GM21619 (cell line): ENCODE measurements at regions not wholly inside any gene's neighbourhood (a gene's known extent, or its start where the extent isn't known, plus 50 kb on each side); places are given as distances from the start of the nearest gene placed in this dataset.

Source experiments
- ATAC-seq: cut with Tn5 transposase; IDR thresholded peaks from one replicate; pipeline ENCODE4 v1.9.1; 2021; ENCODE audit not compliant: unreplicated experiment

DNA sequence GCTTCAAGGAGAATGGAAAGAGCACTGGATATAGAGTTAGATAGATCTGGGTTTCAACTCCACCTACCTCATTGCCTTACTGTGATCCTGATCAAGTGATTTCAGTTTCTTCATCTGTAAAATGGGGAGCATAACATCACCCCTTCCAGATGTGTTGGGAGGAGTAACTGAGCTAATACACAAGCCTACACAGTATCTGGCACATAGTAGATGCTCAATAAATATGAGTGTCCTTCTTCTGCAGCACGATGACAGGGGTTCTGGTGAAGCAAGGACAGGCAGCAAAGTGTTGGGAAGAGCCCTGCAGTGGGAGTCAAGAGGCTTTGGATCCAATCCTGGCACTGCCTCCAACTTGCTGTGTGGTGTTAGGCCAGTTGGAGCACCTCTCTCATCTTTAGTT lies 270.0 kb downstream of the UACA start:
- ATAC-seq: no peak

DNA sequence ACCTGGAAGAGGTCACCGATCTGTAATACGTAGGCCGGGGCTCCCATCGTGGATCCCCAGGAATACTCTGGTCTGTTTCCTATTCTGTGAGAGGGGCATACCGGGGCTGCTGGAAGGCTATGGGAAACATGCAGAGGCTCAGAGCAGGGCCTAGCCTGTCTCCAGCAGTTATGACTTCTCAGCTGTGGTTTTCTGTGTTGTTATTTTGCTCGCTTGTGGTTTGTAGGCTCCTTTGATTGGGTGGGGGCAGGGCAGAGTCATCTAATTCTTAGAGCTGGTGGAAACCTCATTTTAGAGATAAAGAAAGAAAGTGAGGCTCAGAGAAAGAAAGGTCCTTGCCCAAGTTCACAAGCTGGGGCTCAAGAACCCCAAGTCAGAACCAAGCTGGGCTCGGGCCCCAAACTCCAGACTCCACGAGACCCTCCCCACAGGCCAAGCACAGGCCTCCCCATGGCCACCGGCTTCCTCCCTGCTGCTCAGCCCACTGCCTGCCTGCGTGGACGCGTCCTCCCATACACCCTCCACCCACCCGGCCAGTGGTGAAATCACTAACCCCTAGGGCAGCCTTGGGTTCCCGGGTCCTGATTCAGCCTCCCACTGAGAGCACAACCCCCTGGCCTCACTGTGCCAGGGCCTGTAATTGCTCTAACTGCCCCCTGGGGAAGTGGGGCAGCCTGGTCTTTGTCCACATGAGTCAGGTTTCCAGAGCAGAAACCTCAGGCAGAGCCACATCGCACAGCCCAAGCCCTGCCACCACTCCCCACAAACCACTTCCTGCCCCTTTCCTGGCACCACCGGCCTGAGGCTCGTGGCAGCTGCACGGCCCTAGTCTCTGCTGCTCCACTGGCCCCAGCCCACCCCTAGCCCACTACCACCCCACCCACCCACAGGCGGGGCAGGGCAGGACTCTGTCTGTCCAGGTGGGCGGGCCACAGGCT lies 270.8 kb downstream of the UACA start:
- peak; percentile 42 for ATAC-seq

DNA sequence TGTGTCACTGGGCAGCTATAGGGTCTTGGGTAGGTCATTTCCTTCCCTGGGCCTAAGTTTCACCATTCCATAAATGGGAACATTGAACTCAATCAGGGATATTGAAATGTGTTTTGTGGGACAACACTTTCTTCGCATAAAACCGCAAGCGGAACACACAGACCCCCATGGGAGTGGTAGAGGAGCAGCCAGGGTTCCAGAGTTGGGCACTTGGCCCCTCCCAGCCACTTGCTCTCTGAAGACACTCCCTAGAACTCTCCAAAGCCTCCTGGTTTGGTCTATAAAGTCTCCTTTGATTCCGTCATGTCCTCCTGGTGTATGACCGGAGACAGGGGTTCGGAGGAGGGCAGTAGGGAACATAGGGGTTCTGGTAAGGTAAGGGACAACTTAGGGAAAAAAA lies 271.7 kb downstream of the UACA start:
- no peak for ATAC-seq

DNA sequence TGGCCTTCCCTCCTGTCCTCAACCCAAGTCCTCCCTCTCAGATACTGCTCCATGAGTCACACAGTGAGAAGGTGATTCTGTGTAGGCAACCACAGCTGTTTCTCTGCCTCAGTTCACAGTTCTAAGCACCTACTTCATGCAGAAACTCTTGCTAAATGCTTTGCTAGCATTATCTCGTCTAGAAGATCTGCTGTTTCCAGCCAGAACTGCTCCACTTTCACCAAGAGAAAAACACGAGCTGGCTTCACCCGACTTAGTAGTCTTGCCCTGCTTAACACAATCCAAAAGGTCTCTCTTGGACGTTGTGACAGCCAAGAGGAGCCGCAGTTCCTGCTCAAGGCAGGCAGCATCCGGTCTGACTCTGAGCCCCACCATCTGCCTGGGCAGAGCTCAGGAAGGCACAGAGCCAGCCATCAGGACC lies 272.1 kb downstream of the UACA start:
- ATAC-seq: no peak

DNA sequence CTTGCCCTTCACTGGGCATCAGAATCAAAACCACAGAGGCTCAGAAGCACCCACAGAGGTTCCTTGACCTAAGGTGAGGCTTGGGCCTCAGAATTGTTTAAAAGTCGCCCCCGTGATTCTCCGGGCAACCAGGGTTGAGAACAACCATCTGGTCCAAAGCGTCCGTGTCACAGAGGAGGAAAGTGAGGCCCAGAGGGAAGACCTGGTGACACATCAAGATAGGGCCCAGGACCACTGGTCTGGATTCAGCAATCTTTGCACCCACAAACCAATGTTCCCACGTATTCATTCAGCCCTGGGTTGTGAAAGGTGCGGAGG lies 272.6 kb downstream of the UACA start:
- ATAC-seq: no peak

DNA sequence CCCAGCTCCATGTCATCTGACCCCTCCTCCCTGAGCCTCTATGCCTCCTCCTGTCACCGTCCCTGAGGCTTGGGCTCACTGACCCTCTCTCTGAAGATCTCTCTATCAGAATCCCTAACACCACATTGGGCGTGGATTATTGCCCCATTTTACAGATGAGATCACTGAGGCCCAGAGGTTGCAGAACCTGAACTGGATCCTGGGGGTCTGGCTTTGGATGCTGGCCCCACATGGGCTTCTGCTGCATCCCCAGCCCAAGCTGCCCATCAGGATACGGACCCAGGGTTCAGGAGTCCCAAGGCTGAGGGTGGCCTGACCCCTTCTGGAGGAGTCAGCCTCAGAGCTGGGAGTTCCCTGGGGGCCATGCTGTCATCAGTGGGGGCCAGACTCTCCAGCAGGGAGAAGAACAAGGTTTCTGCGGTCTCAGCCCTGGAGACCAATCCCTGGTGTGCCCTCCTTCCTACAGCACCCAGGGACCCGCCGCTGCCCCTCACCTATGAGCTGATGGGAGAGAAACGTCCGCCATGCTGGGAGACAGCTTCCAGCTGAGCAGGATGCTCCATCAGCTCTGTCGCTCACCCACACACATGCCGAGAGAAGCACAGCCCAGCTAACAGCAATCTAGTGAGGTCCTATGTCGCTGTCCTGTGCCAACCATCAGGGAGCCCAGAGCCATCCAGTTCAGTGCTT lies 273.1 kb downstream of the UACA start:
- no peak for ATAC-seq

DNA sequence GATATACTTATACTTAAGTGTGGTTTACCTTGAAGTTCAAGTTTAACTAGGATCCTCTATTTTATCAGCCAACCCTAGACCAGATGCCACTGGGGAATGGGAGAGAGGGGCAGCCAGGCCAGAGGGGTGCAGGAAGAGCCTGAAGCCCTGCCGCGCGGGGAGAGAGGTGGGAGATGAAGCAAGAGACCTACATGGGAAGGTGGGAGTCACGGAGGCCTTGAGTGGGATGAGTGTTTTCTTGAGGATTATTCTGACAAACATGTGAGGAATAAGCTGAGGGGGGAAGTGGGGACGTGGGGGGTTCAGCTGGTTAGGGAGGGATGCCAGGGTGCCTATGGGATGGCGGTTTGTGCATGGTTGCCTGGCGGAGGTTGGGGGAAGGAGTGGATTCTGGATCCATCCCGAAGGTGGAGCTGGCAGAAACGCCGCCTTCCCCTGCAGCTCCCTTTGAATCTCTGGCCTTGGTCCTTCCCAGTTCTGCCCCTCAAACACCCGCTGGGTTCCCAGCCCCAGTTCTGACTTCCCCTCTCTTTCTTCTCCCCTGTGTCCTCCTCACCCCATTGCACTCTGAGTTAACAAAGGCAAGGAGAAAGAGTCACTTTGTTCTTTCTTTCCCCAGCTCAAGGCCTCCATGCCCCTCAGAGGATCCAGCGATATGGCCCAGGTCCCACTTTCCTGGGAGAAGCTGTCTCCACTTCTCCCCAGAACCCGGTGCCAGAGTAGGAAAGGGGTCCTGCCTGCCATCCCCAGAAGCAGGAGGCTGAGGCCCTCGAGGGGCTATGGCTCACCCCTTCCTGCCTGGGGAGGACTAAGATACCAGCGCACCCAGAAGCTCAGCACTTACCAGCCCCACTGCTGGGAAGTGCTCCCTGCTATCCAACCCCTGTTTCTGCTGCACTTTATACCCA lies 274.2 kb downstream of the UACA start:
- ATAC-seq: no peak

DNA sequence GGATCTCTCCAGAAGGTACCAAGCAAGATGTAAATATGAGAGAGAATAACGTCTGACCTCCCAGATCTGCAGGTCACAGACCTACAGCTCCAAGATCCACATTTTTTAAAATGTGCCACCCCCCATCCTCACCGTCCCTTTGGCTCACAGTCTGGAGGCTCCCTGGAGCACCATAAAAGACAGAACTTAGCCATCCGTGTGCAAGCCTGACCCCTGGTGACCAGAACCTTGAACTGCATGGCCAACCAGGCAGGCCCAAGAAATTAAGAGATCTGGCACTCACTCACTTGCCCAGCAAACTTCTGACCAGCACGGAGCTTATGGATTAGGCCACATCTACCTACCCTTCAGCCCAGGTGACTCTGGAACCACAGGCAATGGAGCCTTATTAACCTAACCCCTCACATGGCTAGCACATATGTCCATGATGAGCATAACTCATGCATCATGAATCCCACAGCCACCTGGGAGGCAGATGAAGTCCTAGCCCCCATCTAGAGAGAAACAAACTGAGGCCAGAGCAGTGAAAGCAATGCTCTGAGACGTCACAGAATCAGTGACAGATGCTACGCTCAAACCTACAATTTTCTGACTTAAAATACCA lies 275.3 kb downstream of the UACA start:
- ATAC-seq: no peak

DNA sequence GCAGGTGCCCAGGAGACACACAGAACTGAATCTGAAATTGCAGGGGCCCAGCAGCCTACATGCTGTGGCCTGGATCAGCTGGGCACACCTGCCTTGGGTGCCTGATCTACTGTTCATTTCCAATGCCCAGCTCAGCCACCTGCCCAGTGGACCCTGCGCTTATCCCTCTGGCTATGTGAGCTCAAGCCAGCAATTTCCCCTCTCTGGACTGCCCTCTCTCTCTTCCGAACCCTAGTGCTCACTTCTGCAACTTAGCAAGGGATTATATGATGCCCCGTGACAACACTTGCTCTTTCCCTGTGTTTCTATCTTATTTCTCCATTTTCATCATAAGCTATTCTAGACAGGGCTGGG lies 276.0 kb downstream of the UACA start:
- ATAC-seq: no peak

DNA sequence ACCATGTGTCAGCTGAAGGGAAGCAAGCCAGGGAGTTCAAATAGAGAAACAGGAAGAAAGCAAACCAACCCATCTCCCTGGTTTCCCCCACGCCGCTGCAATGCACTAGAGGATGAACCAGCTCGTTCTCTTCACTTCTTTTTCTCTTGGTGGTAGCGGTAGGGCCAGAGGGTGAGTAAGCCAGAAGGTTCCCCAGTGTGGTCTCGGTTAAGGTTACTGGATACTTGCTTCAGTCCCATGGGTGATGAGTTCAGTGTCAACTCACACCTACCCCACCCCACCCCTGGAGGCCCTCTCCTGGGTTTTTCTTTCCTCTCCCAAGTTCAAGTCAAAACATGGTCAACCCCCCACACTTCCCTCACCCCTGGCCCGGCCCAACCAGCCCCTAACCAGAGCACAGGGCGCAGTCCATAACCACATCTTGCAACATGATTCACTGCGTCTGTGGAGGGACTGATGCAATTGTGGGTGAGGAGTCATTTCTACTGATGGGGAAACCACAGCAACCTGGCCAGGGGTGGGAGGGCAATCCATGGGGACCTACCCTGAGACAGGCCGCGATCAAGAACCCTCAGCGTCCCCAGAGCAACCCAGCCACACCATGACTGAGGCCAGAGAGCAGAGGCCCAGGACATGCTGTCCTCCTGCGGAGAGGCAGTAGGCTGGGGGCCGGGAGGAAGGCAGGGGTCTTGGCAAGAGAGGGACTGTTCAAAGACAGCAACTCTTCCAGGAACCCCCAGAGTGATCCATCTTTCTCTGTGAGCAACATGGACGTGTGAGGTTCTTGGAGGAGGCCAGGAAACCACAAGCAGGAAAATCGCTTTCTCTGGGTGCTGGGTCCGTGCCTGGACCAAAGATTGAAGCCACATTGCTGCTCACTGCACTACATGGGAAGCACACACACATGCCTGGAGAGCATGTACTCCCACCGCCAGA lies 276.6 kb downstream of the UACA start:
- ATAC-seq: peak; percentile 60

DNA sequence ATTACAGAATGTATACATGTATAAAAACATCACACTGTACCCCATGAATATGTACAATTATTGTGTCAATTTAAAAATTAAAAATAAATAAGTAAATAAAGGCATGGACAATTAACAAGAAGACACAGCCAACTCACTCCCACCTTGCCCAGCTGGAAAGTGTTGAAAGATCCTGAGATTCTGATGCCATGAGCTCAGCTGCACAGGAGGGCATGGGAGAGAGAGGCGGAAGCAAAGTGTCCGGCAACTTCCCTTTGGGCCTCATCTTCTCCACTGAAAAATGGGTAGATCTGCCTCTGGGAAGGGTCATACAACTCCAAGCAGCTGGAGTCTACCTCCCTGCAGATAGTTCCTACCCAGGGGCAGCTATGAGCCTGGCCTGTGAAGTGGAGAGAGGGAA lies 277.3 kb downstream of the UACA start:
- no peak for ATAC-seq

DNA sequence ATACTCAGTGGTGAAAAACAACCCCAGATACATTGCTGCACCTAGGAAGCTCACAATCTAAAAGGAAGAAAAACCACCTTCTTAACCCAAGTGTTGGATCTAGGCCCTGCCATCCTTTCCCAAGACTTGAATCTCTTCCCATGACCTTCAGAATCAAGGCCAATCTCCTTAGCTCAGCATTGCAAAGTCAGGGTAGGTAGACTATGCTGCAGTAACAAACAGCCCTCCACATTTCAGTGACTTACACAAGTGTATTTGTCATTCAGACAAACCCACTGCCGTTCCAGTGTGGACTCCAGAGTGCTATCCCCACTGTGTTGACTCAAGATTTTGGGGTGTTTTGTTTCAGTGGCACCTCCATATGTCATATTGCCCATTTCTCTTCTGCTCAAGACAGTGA lies 278.4 kb downstream of the UACA start:
- ATAC-seq: no peak

DNA sequence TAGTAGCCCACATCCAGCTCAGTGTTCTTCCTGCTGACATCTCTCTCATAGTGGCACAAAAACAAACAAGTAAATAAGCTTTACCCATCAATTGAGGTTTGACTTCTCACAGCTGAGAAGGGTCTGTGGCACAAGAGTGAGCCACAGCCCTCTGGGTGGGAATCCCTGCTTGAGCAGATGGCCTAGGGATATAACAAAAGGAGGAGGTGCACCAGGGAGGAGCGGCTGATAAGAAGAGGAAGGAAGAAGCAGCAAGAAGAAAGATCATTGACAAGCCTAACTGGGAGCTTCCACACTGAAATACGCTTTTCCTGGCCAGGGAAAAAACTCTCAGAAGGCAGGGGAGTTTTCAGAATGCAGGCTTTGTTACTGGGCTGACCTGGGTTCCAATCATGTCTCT lies 279.8 kb downstream of the UACA start:
- ATAC-seq: no peak

DNA sequence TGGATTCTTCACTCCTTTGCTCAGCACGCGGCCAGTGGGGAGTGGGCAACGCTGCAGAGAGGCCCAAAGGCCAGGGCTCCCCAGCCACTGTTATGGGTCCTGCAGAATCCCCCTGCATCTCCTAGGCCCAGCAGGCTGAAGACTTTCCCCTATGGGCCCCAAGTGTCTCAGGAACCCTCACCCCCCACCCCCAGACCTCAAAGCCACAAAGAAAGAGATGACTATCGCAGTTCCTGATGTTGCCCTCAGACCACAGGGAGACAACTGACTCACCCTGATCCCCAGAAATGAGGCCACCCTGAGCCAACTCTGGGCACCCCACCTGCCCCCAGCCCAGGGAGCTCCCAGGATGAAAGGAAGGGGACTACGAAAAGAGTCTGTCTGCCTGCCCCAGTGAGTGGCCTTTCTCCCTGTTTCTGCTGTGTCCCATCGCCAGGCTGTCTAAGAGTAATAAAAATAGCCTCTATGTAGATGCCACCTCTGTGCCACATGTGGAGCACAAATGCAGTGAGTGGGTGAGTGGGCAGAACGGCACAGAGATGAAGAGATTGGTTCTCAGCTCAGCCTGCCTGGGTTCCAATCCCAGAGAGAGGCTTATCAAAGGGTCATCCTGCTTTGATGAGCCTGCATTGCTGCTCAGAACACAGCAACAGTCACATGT lies 283.0 kb downstream of the UACA start:
- ATAC-seq: no peak

DNA sequence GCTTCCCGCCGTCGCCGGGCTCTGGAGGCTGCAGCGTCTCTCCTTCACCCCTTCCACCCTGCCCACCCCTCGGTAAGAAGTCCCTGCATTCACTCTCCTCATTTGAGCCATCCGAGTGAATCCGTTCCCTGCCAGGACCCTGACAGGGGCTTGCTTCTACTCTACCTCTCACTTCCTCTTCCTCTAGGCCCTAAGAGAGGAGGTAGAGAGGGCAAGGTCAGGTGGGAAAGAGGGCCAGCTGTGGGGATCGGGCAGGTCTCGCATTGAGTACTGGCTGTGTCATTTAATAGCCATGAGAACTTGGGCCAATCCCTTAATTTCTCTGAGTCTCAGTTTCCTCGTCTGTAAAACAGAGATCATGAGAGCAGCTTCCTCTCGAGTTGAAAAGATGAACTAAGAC lies 283.6 kb downstream of the UACA start:
- ATAC-seq: no peak

DNA sequence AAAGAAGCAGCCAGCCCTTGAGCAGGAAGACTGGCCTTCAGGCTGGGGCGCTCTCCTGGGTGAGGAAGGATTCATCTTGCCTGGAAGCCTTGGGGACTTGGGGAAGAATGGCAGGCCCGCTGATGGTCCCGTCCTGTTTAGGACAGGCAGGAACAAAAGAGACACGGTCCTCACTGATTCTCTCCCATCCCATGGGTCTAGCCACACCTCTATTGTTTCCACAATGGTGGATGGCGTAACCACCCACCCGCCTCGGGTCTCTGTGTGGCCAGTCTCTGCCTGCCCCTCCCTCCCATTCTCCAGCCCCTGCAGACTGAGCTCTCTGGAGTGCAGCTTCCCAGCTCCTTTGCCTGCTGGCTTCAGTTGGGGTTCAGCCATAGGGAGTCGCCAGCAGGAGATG lies 284.3 kb downstream of the UACA start:
- ATAC-seq: no peak

DNA sequence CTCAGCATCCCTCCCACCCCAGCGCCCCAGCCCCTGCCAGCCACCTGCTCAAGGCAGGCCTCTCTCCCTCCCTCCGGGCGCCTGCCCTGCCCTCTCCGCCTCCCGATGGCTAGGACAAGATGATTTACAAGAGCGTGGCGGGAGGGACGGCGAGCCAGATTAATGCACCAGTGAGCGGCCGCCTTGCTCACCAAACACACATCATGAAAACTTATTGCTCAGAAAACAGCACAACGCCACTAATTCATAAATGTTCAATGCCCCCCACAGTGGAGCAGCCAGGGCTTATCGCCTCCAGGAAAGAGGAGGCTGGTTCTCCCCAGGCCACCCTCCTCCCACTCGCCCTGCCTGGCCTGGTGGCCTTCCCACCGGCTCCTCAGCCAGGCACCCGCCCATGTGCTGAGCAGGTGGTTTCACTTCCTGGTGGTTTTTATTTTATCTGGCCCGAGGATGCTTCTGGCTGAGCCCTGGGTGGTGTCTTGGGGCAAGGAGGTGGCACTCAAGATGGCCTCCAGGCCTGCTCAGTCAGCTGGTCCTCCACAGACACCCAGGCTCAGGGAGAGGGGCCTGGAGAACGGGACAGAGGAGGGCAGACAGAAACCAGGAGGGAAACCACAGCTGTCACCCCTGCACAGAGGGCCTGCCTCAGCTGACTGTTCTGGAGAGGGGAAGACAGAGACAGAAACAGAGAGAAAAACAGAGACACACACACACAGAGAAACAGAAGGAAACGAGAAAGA lies 284.9 kb downstream of the UACA start:
- peak; percentile 39 for ATAC-seq

DNA sequence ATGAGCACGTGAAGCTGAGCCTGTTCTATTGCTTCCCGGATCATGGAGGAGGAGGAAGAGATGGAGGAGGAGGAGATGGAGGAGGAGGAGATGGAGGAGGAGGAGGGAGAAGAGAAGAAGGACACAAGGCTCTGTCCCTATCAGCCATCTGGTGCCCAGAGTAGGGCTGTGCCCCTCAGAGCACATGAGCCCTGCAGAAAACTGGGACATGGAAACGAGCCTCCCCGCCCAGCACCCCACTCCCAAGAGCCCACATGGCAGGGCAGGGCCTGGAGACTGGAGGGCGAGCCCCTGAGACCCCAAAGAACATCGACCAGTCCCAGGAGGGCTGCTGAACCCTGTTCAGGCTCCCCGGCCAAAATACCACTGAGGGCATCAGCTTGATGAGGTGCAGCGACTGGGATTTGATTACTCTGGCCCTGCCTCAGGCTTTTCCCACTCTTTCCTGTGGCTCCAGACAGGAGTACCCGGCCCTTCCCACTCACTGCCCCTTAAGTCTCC lies 285.6 kb downstream of the UACA start:
- ATAC-seq: no peak

DNA sequence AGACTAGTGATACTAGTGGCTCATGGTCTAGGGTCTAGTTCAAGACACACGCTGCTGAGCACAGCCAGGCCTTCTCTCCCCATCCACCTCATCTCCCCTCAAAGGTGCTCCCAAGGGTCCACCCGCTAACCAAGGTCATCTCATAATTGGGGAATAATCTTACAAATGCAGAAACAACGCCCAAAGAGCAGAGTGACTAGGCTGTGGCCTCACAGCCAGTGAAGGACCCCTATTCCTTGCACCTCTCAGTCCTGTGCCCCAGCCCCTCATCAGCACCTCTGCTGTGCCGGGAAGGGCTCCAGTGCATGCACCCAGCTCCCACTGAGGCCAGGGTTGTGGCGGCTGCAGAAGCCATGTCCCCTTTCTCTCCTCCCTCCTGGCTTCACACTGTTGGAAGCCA lies 286.9 kb downstream of the UACA start:
- ATAC-seq: no peak
